GM23338 (cell line): ENCODE measurements at regions not wholly inside any gene's neighbourhood (a gene's known extent, or its start where the extent isn't known, plus 50 kb on each side); places are given as distances from the start of the nearest gene placed in this dataset.

Experiments used
- ATAC-seq: fragments of 200-7000 bp; cut with Tn5 transposase; 3 replicates; pipeline ENCODE4 v1.9.1; 2020
- DNase-seq: peaks from one replicate; pipeline ENCODE4 v3.0.0-alpha.2; 2015; ENCODE audit warnings: low spot score
- H2AFZ ChIP-seq: fragments of 200-600 bp; sonication (generic); 2 replicates; pipeline ENCODE4 v1.8.0; 2016; ENCODE audit warnings: antibody characterized with exemption, mild to moderate bottlenecking, moderate library complexity
- H3F3A ChIP-seq: fragments of 200-600 bp; sonication (generic); replicated peaks from 2 replicates; pipeline ENCODE4 v1.8.0; 2017; ENCODE audit warnings: antibody characterized with exemption, mixed run types, low read depth
- H3K27ac ChIP-seq: fragments of 200-600 bp; sonication (generic); 2 replicates; pipeline ENCODE4 v1.6.1; 2016; ENCODE audit warnings: low read depth
- H3K27me3 ChIP-seq: fragments of 200-600 bp; sonication (generic); 2 replicates; pipeline ENCODE4 v1.8.0; 2016; ENCODE audit warnings: mild to moderate bottlenecking, mixed run types, moderate library complexity; ENCODE audit not compliant: insufficient read depth
- H3K36me3 ChIP-seq: fragments of 200-600 bp; sonication (generic); 2 replicates; pipeline ENCODE4 v1.8.0; 2016; ENCODE audit warnings: mild to moderate bottlenecking; ENCODE audit not compliant: insufficient read depth
- H3K4me1 ChIP-seq: fragments of 200-600 bp; sonication (generic); 2 replicates; pipeline ENCODE4 v1.8.0; 2016; ENCODE audit warnings: mild to moderate bottlenecking, moderate library complexity; ENCODE audit not compliant: insufficient read depth
- H3K4me2 ChIP-seq: fragments of 200-600 bp; sonication (generic); 2 replicates; pipeline ENCODE4 v1.7.1; 2017; ENCODE audit warnings: mixed run types
- H3K4me3 ChIP-seq: fragments of 200-600 bp; sonication (generic); 2 replicates; pipeline ENCODE4 v1.6.1; 2016; ENCODE audit warnings: mixed run types
- H3K79me2 ChIP-seq: fragments of 200-600 bp; sonication (generic); replicated peaks from 2 replicates; pipeline ENCODE4 v1.8.0; 2017; ENCODE audit warnings: mild to moderate bottlenecking; ENCODE audit not compliant: insufficient read depth
- H3K9me2 ChIP-seq: fragments of 200-600 bp; sonication (generic); 2 replicates; pipeline ENCODE4 v1.8.0; 2017; ENCODE audit not compliant: insufficient read depth
- H4K20me1 ChIP-seq: fragments of 200-600 bp; sonication (generic); replicated peaks from 2 replicates; pipeline ENCODE4 v1.8.0; 2017; ENCODE audit warnings: mild to moderate bottlenecking; ENCODE audit not compliant: insufficient read depth
- H3K27ac Mint-ChIP-seq: 2 replicates; pipeline ENCODE4 v1.8.0; 2020; ENCODE audit warnings: inconsistent platforms, mild to moderate bottlenecking, moderate library complexity, mixed read lengths
- H3K27me3 Mint-ChIP-seq: 3 replicates; pipeline ENCODE4 v1.8.0; 2022; ENCODE audit warnings: low read depth, mild to moderate bottlenecking, moderate library complexity, mixed read lengths, inconsistent platforms; ENCODE audit not compliant: insufficient read depth, poor library complexity
- H3K36me3 Mint-ChIP-seq: 3 replicates; pipeline ENCODE4 v1.8.0; 2021; ENCODE audit warnings: low read depth, mild to moderate bottlenecking, inconsistent platforms, moderate library complexity, mixed read lengths
- H3K4me1 Mint-ChIP-seq: 3 replicates; pipeline ENCODE4 v1.8.0; 2020; ENCODE audit warnings: mild to moderate bottlenecking, inconsistent platforms, mixed read lengths
- H3K4me3 Mint-ChIP-seq: 3 replicates; pipeline ENCODE4 v1.8.0; 2021; ENCODE audit warnings: moderate library complexity, mild to moderate bottlenecking, inconsistent platforms, mixed read lengths
- H3K9me3 Mint-ChIP-seq: 3 replicates; pipeline ENCODE4 v1.8.0; 2020; ENCODE audit warnings: moderate library complexity, mild to moderate bottlenecking, inconsistent platforms, mixed read lengths
- CREB1 ChIP-seq: fragments of 250-450 bp; sonication (Bioruptor Pico); IDR thresholded peaks from 2 replicates; pipeline ENCODE4 v1.5.0; 2020; ENCODE audit warnings: low read depth, mild to moderate bottlenecking, moderate library complexity
- EZH2 ChIP-seq: fragments of 200-600 bp; sonication (generic); IDR thresholded peaks from one replicate; pipeline ENCODE4 v1.8.0; 2017; ENCODE audit warnings: antibody characterized with exemption, mild to moderate bottlenecking, low read depth; ENCODE audit not compliant: unreplicated experiment
- EZH2phosphoT487 ChIP-seq: fragments of 200-600 bp; sonication (generic); IDR thresholded peaks from one replicate; pipeline ENCODE4 v1.8.1; 2018; ENCODE audit warnings: antibody characterized with exemption; ENCODE audit not compliant: unreplicated experiment
- NANOG ChIP-seq: IDR thresholded peaks from 2 replicates; pipeline ENCODE4 v1.6.1; 2016; ENCODE audit warnings: antibody characterized with exemption, borderline replicate concordance
- POLR2AphosphoS5 ChIP-seq: IDR thresholded peaks from 2 replicates; pipeline ENCODE4 v1.6.1; 2016; ENCODE audit warnings: antibody characterized with exemption, low read depth
- STAT1 ChIP-seq: IDR thresholded peaks from one replicate; pipeline ENCODE4 v1.6.1; 2016; ENCODE audit warnings: antibody characterized with exemption; ENCODE audit not compliant: unreplicated experiment
- TF ChIP-seq, protein P1 (sequence below): IDR thresholded peaks from 2 replicates; pipeline ENCODE4 v1.6.1; 2016; ENCODE audit warnings: antibody characterized with exemption
- TF ChIP-seq, protein P2 (sequence below), 2 experiments: fragments of 200-600 bp in 1 of 2; sonication (generic) in 1 of 2; conservative IDR thresholded peaks; 2 replicates each; pipeline versions ENCODE4 v1.5.1 to v1.6.1; 2016 to 2017; ENCODE audit warnings: antibody characterized with exemption in 2 of 2, low read depth in 2 of 2, mild to moderate bottlenecking in 2 of 2, moderate library complexity in 1 of 2
- TF ChIP-seq, protein P3 (sequence below): fragments of 250-450 bp; sonication (Bioruptor Pico); IDR thresholded peaks from 2 replicates; pipeline ENCODE4 v1.5.0; 2020; ENCODE audit warnings: mild to moderate bottlenecking, moderate library complexity

DNA sequence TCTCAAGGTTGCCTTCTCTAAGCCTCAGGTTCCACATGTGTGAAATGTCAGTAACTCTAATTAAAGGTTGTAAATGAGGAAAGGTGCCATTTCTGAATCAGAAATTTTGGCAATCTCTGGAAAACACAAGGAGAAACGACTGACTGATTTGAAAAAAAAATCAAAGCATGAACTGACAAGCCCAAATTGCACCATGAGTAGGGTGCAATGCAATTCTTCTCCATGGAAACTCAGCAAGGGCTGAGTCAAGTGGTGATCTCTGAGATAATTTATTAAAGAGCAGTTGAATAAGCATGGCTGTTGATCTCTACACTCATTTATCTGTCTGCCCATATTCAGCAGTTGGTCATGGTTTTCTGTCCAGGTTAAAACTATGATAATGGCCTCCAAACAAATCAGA is 201.6 kb upstream of the CMC1 start:
- DNase-seq (no peak), ATAC-seq (no peak)
- Histone ChIP-seq H3K9me2 (peaks cover 3% of the 10 kb centered on the region; the same call in 1 of the 2 replicates), H2AFZ (no peak overlapping the region), H3K4me2 (no peak overlapping the region), H3K27ac (no peak overlapping the region), H3K79me2 (peaks cover 7% of the 10 kb centered on the region; the same call in 1 of the 2 replicates), H4K20me1 (no peaks in the 10 kb centered on the region), H3K36me3 (no peaks in the 10 kb centered on the region), H3K4me1 (peaks cover 4% of the 10 kb centered on the region; the same call in 1 of the 2 replicates), H3K4me3 (no peak overlapping the region), H3K27me3 (no peaks in the 10 kb centered on the region), H3F3A (no peaks in the 10 kb centered on the region)
- Mint-ChIP-seq H3K9me3 (no peaks in the 10 kb centered on the region), H3K36me3 (no peaks in the 10 kb centered on the region), H3K4me1 (peaks cover 6% of the 10 kb centered on the region; the same call in 2 of the 3 replicates), H3K27me3 (no peaks in the 10 kb centered on the region), H3K27ac (no peak overlapping the region), H3K4me3 (no peak overlapping the region)
- TF ChIP-seq EZH2 (no peak), CREB1 (CRISPR knock-in tag) (no peak), NANOG (no peak), STAT1 (no peak), POLR2AphosphoS5 (no peak), EZH2phosphoT487 (no peak)
- TF ChIP-seq, protein P1, sequence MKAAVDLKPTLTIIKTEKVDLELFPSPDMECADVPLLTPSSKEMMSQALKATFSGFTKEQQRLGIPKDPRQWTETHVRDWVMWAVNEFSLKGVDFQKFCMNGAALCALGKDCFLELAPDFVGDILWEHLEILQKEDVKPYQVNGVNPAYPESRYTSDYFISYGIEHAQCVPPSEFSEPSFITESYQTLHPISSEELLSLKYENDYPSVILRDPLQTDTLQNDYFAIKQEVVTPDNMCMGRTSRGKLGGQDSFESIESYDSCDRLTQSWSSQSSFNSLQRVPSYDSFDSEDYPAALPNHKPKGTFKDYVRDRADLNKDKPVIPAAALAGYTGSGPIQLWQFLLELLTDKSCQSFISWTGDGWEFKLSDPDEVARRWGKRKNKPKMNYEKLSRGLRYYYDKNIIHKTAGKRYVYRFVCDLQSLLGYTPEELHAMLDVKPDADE: no peak
- TF ChIP-seq, protein P2, sequence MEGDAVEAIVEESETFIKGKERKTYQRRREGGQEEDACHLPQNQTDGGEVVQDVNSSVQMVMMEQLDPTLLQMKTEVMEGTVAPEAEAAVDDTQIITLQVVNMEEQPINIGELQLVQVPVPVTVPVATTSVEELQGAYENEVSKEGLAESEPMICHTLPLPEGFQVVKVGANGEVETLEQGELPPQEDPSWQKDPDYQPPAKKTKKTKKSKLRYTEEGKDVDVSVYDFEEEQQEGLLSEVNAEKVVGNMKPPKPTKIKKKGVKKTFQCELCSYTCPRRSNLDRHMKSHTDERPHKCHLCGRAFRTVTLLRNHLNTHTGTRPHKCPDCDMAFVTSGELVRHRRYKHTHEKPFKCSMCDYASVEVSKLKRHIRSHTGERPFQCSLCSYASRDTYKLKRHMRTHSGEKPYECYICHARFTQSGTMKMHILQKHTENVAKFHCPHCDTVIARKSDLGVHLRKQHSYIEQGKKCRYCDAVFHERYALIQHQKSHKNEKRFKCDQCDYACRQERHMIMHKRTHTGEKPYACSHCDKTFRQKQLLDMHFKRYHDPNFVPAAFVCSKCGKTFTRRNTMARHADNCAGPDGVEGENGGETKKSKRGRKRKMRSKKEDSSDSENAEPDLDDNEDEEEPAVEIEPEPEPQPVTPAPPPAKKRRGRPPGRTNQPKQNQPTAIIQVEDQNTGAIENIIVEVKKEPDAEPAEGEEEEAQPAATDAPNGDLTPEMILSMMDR (conservative IDR thresholded peaks at IDR 0.05; ENCODE audit: low read depth in 2 of 2): no peak
- TF ChIP-seq, protein P3, sequence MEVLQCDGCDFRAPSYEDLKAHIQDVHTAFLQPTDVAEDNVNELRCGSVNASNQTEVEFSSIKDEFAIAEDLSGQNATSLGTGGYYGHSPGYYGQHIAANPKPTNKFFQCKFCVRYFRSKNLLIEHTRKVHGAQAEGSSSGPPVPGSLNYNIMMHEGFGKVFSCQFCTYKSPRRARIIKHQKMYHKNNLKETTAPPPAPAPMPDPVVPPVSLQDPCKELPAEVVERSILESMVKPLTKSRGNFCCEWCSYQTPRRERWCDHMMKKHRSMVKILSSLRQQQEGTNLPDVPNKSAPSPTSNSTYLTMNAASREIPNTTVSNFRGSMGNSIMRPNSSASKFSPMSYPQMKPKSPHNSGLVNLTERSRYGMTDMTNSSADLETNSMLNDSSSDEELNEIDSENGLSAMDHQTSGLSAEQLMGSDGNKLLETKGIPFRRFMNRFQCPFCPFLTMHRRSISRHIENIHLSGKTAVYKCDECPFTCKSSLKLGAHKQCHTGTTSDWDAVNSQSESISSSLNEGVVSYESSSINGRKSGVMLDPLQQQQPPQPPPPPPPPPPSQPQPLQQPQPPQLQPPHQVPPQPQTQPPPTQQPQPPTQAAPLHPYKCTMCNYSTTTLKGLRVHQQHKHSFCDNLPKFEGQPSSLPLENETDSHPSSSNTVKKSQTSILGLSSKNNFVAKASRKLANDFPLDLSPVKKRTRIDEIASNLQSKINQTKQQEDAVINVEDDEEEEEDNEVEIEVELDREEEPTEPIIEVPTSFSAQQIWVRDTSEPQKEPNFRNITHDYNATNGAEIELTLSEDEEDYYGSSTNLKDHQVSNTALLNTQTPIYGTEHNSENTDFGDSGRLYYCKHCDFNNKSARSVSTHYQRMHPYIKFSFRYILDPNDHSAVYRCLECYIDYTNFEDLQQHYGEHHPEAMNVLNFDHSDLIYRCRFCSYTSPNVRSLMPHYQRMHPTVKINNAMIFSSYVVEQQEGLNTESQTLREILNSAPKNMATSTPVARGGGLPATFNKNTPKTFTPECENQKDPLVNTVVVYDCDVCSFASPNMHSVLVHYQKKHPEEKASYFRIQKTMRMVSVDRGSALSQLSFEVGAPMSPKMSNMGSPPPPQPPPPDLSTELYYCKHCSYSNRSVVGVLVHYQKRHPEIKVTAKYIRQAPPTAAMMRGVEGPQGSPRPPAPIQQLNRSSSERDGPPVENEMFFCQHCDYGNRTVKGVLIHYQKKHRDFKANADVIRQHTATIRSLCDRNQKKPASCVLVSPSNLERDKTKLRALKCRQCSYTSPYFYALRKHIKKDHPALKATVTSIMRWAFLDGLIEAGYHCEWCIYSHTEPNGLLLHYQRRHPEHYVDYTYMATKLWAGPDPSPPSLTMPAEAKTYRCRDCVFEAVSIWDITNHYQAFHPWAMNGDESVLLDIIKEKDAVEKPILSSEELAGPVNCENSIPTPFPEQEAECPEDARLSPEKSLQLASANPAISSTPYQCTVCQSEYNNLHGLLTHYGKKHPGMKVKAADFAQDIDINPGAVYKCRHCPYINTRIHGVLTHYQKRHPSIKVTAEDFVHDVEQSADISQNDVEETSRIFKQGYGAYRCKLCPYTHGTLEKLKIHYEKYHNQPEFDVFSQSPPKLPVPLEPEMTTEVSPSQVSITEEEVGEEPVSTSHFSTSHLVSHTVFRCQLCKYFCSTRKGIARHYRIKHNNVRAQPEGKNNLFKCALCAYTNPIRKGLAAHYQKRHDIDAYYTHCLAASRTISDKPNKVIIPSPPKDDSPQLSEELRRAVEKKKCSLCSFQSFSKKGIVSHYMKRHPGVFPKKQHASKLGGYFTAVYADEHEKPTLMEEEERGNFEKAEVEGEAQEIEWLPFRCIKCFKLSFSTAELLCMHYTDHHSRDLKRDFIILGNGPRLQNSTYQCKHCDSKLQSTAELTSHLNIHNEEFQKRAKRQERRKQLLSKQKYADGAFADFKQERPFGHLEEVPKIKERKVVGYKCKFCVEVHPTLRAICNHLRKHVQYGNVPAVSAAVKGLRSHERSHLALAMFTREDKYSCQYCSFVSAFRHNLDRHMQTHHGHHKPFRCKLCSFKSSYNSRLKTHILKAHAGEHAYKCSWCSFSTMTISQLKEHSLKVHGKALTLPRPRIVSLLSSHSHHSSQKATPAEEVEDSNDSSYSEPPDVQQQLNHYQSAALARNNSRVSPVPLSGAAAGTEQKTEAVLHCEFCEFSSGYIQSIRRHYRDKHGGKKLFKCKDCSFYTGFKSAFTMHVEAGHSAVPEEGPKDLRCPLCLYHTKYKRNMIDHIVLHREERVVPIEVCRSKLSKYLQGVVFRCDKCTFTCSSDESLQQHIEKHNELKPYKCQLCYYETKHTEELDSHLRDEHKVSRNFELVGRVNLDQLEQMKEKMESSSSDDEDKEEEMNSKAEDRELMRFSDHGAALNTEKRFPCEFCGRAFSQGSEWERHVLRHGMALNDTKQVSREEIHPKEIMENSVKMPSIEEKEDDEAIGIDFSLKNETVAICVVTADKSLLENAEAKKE (CRISPR knock-in tag): no peak
